ENCODE measurements at regions not wholly inside any gene's neighbourhood (a gene's known extent, or its start where the extent isn't known, plus 50 kb on each side); places are given as distances from the start of the nearest gene placed in this dataset.

GRCh38 chr6:119453242-119454200 lies 104.0 kb upstream of the MAN1A1 start (continued):
- no peak for TF ChIP-seq POLR2AphosphoS5 (IDR thresholded peaks at IDR 0.05; ENCODE audit: low read depth)
- TF ChIP-seq CREB1 (CRISPR knock-in tag; IDR thresholded peaks at IDR 0.05; ENCODE audit: low read depth): no peak
- TF ChIP-seq ETS1 (IDR thresholded peaks at IDR 0.05): no peak
- TF ChIP-seq NANOG (IDR thresholded peaks at IDR 0.05; ENCODE audit: borderline replicate concordance): no peak

GRCh38 chr6:119449331-119450156 lies 100.0 kb upstream of the MAN1A1 start:
- no peaks in the 10 kb centered on the region for H3K36me3 Mint-ChIP-seq (ENCODE audit: low read depth)
- H3K4me1 Mint-ChIP-seq: peaks cover 22% of the 10 kb centered on the region
- peak overlapping the region; percentile 56 for H2AFZ ChIP-seq
- no peak overlapping the region for H3K27ac Mint-ChIP-seq
- H4K20me1 ChIP-seq (replicated peaks; ENCODE audit: insufficient read depth): no peaks in the 10 kb centered on the region
- no peak overlapping the region for H3K4me3 ChIP-seq
- H3K27ac ChIP-seq (ENCODE audit: low read depth): no peak overlapping the region
- TF ChIP-seq ZNF462 (CRISPR knock-in tag; IDR thresholded peaks at IDR 0.05): no peak
- no peak for TF ChIP-seq ETS1 (IDR thresholded peaks at IDR 0.05)
- TF ChIP-seq POLR2AphosphoS5 (IDR thresholded peaks at IDR 0.05; ENCODE audit: low read depth): no peak
- no peak for TF ChIP-seq CTCF (conservative IDR thresholded peaks at IDR 0.05; ENCODE audit: low read depth in 2 of 2)
- no peak for TF ChIP-seq EZH2phosphoT487 (IDR thresholded peaks at IDR 0.05; ENCODE audit: unreplicated experiment)
- no peak for TF ChIP-seq CREB1 (CRISPR knock-in tag; IDR thresholded peaks at IDR 0.05; ENCODE audit: low read depth)
- no peak for DNase-seq (ENCODE audit: low spot score)
- no peak for ATAC-seq
- no peaks in the 10 kb centered on the region for H3K36me3 ChIP-seq (ENCODE audit: insufficient read depth)
- H3K4me1 ChIP-seq (ENCODE audit: insufficient read depth): no peaks in the 10 kb centered on the region
- H3K79me2 ChIP-seq (replicated peaks; ENCODE audit: insufficient read depth): no peaks in the 10 kb centered on the region
- no peaks in the 10 kb centered on the region for H3F3A ChIP-seq (replicated peaks; ENCODE audit: low read depth)
- H3K4me3 Mint-ChIP-seq: no peak overlapping the region
- H3K9me3 Mint-ChIP-seq: no peaks in the 10 kb centered on the region
- H3K27me3 ChIP-seq (ENCODE audit: insufficient read depth): no peaks in the 10 kb centered on the region
- H3K27me3 Mint-ChIP-seq (ENCODE audit: insufficient read depth, low read depth, poor library complexity): peaks cover 4% of the 10 kb centered on the region
- H3K4me2 ChIP-seq: no peak overlapping the region
- H3K9me2 ChIP-seq (ENCODE audit: insufficient read depth): peaks cover 14% of the 10 kb centered on the region
